GM12872 (cell line): ENCODE measurements at regions not wholly inside any gene's neighbourhood (a gene's known extent, or its start where the extent isn't known, plus 50 kb on each side); places are given as distances from the start of the nearest gene placed in this dataset.

Source experiments
- TF ChIP-seq, protein P1 (sequence below): IDR thresholded peaks from 3 replicates; pipeline ENCODE4 v1.5.1; 2011; ENCODE audit warnings: low read depth, mild to moderate bottlenecking, low read length, moderate library complexity; ENCODE audit not compliant: insufficient read depth

DNA sequence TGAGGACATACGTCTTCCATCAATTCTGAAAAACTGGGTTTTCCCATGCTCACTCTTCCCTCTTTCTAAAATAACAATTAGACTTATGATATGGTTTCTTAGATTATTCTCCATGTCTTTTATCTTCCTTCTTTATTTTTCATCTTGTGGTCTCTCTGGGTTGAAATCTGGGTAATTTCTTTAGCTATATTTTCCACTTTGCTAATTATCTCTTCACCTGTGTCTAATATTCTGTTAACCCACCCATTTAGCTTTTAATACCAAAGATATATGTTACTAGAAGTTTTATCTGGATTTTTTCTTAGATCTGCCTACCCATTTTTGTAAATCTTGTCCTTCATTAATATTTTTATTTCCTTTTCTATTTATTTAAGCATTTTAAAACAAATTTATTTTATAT, 121.8 kb downstream of the TENT5A start:
- TF ChIP-seq, protein P1, sequence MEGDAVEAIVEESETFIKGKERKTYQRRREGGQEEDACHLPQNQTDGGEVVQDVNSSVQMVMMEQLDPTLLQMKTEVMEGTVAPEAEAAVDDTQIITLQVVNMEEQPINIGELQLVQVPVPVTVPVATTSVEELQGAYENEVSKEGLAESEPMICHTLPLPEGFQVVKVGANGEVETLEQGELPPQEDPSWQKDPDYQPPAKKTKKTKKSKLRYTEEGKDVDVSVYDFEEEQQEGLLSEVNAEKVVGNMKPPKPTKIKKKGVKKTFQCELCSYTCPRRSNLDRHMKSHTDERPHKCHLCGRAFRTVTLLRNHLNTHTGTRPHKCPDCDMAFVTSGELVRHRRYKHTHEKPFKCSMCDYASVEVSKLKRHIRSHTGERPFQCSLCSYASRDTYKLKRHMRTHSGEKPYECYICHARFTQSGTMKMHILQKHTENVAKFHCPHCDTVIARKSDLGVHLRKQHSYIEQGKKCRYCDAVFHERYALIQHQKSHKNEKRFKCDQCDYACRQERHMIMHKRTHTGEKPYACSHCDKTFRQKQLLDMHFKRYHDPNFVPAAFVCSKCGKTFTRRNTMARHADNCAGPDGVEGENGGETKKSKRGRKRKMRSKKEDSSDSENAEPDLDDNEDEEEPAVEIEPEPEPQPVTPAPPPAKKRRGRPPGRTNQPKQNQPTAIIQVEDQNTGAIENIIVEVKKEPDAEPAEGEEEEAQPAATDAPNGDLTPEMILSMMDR: no peak

DNA sequence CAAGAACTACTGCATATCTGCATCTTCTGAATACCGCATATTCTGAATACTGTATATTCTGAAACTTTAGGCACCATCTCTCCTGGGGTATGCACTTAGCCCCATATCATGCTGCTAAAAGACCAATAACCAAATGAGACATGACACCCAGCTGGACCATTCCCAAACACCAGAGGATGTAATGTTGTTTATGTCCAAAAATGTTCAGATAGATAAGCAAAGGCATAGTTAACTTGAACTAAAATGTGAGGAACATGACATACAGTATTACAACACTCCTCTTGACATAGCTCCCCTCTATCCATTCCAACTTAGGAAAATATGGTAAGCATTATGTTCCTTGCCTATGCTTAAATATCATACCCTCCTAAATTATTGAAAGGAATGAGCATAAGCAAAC, 127.3 kb downstream of the TENT5A start:
- TF ChIP-seq, protein P1: no peak

DNA sequence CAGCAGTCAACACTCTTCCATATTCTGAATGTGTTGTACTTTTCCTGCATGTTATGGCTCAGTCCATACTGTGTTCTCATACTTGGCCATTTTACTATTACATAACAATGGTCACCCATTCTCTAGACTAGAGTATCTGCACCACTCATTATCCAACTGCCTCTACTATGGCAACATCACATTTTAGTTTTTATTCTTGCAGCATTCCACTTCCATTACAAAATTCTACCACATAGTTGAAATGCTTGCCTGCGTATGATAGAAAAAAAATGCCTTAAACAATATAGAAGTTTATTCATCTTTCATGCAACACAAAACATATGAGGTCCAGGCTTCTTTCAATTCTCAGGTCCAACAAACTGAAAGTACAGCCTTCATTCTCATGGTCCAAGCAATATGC, 128.0 kb downstream of the TENT5A start:
- TF ChIP-seq, protein P1: no peak

DNA sequence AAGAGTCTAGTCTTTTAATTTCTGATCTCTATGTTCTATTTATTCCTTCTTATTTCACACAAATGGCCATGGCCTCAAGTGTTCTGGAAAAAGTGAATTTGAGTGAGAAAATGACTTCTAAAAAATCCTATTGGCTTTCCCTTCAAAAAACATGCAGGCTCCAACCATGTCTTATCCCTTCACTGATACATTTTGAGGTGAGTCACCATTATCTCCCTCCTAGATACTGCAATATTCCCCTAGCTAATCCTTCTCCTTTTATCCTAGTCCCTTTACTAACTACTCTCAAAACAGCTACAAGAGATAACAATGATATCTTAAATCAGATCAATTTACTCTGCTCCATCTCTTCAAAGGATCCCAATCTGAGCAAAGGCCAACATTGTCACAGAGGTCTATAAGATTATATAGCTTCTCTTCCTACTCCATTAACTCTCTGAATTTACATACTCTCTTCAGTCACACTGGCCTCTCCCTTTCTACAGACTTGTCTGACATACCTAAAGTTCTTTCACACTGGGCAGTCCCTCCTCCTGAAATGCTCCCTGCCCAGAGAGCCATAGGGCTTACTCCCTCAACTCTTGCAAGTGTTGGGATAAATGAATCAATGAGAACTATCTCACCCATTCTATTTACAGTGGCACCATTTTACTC, 129.2 kb downstream of the TENT5A start:
- TF ChIP-seq, protein P1: no peak

DNA sequence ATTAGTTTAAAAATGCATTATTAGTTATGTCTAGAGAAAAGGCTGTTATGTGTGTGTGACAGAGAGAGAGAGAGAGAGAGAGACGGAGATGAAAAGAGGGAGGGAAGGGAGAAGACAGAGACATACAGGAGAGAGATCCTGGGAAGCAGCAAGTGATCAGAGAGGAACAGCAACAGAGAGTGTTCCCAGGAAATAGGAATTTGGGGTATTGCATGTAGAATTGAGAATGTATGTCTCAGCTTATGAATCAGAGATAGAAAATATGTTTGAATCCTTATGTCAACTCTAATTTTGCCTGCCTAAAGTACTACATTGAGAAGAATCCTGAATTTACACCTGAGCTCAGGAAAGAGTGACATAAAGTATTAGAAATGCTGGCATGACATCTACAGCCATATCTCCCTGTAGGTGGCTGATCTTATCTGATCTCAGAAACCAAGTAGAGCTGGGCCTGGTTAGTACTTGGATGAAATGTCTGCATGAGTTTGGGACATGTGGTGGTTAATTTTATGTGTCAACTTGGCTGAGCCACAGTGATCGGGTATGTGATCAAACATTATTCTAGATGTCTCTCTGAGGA, 130.6 kb downstream of the TENT5A start:
- TF ChIP-seq, protein P1: no peak

DNA sequence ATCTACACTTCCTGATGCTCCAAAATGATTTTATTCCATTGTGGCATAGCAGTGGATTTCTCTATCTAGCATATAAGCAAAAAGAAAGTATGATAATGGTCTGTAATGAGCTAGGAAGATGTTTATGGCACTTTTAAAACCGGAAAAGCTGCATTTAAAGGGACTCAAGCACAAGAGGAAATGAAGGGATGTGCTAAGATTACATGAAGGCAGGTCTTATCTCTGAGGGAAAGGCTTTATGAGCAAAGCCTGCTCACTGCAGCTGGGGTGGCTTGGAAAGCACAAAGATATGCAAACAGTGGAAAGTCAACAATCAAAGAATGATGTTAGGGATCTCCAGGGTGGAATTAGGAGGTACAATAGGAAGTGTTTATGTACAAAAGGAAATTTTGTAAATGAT, 138.2 kb downstream of the TENT5A start:
- TF ChIP-seq, protein P1: no peak

DNA sequence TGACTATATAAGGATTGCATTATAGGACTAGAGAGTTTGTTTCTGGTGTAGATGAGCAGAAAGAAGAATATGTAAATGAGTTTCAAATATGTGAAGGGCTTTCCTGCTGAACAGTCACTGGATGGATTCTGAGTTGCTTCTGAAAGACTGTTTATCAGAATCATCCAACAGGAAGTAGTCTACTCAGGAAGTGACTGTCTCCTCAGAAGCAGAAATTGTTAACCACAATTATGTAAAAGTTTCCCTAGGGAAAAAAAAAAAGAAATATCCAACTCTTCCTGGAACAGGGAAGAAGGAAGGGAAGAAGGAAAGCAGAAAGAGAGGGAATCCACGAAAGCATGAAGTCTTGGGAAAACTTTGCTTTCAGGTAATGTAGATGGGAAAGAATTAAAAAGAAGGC, 138.9 kb downstream of the TENT5A start:
- TF ChIP-seq, protein P1: no peak
